ENCODE measurements at regions not wholly inside any gene's neighbourhood (a gene's known extent, or its start where the extent isn't known, plus 50 kb on each side); places are given as distances from the start of the nearest gene placed in this dataset.

GRCh38 chr4:36675436-36675835, 394.0 kb downstream of the DTHD1 start:
- TF ChIP-seq, protein P1, sequence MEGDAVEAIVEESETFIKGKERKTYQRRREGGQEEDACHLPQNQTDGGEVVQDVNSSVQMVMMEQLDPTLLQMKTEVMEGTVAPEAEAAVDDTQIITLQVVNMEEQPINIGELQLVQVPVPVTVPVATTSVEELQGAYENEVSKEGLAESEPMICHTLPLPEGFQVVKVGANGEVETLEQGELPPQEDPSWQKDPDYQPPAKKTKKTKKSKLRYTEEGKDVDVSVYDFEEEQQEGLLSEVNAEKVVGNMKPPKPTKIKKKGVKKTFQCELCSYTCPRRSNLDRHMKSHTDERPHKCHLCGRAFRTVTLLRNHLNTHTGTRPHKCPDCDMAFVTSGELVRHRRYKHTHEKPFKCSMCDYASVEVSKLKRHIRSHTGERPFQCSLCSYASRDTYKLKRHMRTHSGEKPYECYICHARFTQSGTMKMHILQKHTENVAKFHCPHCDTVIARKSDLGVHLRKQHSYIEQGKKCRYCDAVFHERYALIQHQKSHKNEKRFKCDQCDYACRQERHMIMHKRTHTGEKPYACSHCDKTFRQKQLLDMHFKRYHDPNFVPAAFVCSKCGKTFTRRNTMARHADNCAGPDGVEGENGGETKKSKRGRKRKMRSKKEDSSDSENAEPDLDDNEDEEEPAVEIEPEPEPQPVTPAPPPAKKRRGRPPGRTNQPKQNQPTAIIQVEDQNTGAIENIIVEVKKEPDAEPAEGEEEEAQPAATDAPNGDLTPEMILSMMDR (IDR thresholded peaks at IDR 0.05) = no peak
- TF ChIP-seq POLR2A (IDR thresholded peaks at IDR 0.05) = no peak
